Lower lobe of right lung (tissue), 2 donors: ENCODE measurements at regions not wholly inside any gene's neighbourhood (a gene's known extent, or its start where the extent isn't known, plus 50 kb on each side); places are given as distances from the start of the nearest gene placed in this dataset.

Experiments
- ATAC-seq, 2 donors: fragments of 200-7000 bp; cut with Tn5 transposase; one replicate each; pipeline ENCODE4 v1.9.1; 2020 to 2022; ENCODE audit warnings: mild to moderate bottlenecking in 2 of 2, moderate library complexity in 2 of 2
- DNase-seq: peaks from one replicate; pipeline ENCODE4 v3.0.0-alpha.2; 2020
- H3K27ac ChIP-seq: fragments of 200-600 bp; one replicate; pipeline ENCODE4 v1.8.0; 2022
- H3K27me3 ChIP-seq: fragments of 200-600 bp; one replicate; pipeline ENCODE4 v1.8.0; 2022; ENCODE audit warnings: low read depth
- H3K36me3 ChIP-seq: fragments of 200-600 bp; one replicate; pipeline ENCODE4 v1.8.0; 2022; ENCODE audit warnings: mild to moderate bottlenecking
- H3K4me1 ChIP-seq: fragments of 200-600 bp; one replicate; pipeline ENCODE4 v1.8.0; 2022
- H3K4me3 ChIP-seq: fragments of 200-600 bp; one replicate; pipeline ENCODE4 v1.8.0; 2022; ENCODE audit warnings: mild to moderate bottlenecking
- H3K9me3 ChIP-seq: fragments of 200-600 bp; one replicate; pipeline ENCODE4 v1.8.0; 2022
- intact Hi-C: fragments of 100-400 bp; cut with DNase I; formaldehyde crosslinking; loops from one replicate; pipeline ENCODE4 v1.11.0; 2022
- TF ChIP-seq, protein P1 (sequence below): fragments of 200-600 bp; IDR thresholded peaks from one replicate; pipeline ENCODE4 v1.8.0; 2022; ENCODE audit warnings: antibody characterized with exemption, mild to moderate bottlenecking
- donor health status: DM: no; HTN: yes; CAD: no; lungs with severe emphysema.

GRCh38 chrY:7339391-7340087 is 428.0 kb upstream of the AMELY start:
- Histone ChIP-seq H3K4me1 (peaks cover 8% of the 10 kb centered on the region), H3K9me3 (no peaks in the 10 kb centered on the region), H3K27ac (peak overlapping the region; percentile 31), H3K27me3 (no peaks in the 10 kb centered on the region), H3K36me3 (peaks cover 4% of the 10 kb centered on the region), H3K4me3 (no peak overlapping the region)
- ATAC-seq (no peak), DNase-seq (no peak)
- TF ChIP-seq, protein P1, sequence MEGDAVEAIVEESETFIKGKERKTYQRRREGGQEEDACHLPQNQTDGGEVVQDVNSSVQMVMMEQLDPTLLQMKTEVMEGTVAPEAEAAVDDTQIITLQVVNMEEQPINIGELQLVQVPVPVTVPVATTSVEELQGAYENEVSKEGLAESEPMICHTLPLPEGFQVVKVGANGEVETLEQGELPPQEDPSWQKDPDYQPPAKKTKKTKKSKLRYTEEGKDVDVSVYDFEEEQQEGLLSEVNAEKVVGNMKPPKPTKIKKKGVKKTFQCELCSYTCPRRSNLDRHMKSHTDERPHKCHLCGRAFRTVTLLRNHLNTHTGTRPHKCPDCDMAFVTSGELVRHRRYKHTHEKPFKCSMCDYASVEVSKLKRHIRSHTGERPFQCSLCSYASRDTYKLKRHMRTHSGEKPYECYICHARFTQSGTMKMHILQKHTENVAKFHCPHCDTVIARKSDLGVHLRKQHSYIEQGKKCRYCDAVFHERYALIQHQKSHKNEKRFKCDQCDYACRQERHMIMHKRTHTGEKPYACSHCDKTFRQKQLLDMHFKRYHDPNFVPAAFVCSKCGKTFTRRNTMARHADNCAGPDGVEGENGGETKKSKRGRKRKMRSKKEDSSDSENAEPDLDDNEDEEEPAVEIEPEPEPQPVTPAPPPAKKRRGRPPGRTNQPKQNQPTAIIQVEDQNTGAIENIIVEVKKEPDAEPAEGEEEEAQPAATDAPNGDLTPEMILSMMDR: no peak
- intact Hi-C loops: no loop called here

GRCh38 chrY:7336023-7336873 is 424.7 kb upstream of the AMELY start:
- Histone ChIP-seq H3K27me3 (no peaks in the 10 kb centered on the region), H3K4me1 (peaks cover 5% of the 10 kb centered on the region), H3K36me3 (peaks cover 7% of the 10 kb centered on the region), H3K9me3 (no peaks in the 10 kb centered on the region), H3K4me3 (no peak overlapping the region), H3K27ac (no peak overlapping the region)
- intact Hi-C loops: no loop called here
- no peak for ATAC-seq
- DNase-seq: no peak
- TF ChIP-seq, protein P1: no peak

DNA sequence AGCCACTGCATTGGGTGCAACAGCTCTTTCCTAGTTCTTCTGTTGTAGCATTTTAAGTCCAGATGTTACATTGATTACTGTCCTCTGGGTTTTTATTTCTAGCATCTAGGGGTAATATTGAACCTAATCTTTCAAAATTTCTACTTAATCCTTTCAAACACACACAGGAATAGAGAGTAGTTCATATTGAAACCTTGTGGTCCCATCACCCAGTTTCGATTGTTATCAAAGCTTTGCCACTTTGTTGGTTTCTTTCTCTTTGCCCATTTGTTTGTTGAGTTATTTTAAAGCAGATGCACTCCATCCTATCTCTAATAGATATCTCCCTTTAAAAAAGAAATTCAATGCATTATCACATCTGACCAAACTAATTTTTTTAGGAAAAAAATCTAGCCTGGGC is 422.9 kb upstream of the AMELY start:
- Histone ChIP-seq H3K4me3 (no peak overlapping the region), H3K9me3 (no peaks in the 10 kb centered on the region), H3K4me1 (no peaks in the 10 kb centered on the region), H3K27me3 (no peaks in the 10 kb centered on the region), H3K36me3 (peaks cover 7% of the 10 kb centered on the region), H3K27ac (no peak overlapping the region)
- ATAC-seq: no peak
- DNase-seq: no peak
- intact Hi-C loops: no loop called here
- TF ChIP-seq, protein P1: no peak

GRCh38 chrY:7326296-7327246 is 415.0 kb upstream of the AMELY start:
- DNase-seq: no peak
- intact Hi-C loops: no loop called here
- TF ChIP-seq, protein P1: no peak
- no peaks in the 10 kb centered on the region for H3K4me1 ChIP-seq
- no peak overlapping the region for H3K27ac ChIP-seq
- ATAC-seq: no peak
- no peaks in the 10 kb centered on the region for H3K9me3 ChIP-seq
- no peaks in the 10 kb centered on the region for H3K27me3 ChIP-seq
- no peak overlapping the region for H3K4me3 ChIP-seq
- peaks cover 5% of the 10 kb centered on the region for H3K36me3 ChIP-seq

DNA sequence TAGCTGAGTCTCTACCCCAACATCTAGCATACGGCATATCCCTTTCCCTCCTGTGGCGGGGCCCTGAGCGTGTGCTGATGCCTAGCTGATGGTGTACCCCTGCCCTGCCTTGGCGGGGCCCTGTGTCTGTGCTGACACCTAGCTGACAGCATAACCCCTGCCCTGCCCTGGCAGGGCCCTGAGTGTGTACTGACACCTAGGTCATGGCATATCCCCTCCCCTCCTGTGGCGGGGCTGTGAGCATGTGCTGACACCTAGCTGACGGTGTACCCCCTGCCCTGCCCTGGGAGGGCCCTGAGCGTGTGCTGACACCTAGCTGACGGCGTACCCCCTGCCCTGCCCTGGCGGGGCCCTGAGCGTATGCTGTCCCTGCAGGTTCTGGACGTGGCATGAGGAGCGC is 414.0 kb upstream of the AMELY start:
- peaks cover 5% of the 10 kb centered on the region for H3K36me3 ChIP-seq
- H3K4me3 ChIP-seq: no peak overlapping the region
- no peak overlapping the region for H3K27ac ChIP-seq
- intact Hi-C loops: no loop called here
- ATAC-seq: no peak
- no peaks in the 10 kb centered on the region for H3K9me3 ChIP-seq
- TF ChIP-seq, protein P1: no peak
- DNase-seq: no peak
- no peaks in the 10 kb centered on the region for H3K4me1 ChIP-seq
- H3K27me3 ChIP-seq: no peaks in the 10 kb centered on the region
